ENCODE measurements at regions not wholly inside any gene's neighbourhood (a gene's known extent, or its start where the extent isn't known, plus 50 kb on each side); places are given as distances from the start of the nearest gene placed in this dataset.
"Not testable (repeated sequence)": the region's sequence is repeated elsewhere in the genome, so short reads cannot be mapped to it uniquely, and the experiment has no call there.

- no peak overlapping the region for H3K27ac Mint-ChIP-seq
- peaks cover 32% of the 10 kb centered on the region for H3K4me1 Mint-ChIP-seq
- H3K27me3 Mint-ChIP-seq (ENCODE audit: low read depth, poor library complexity) = peaks cover 20% of the 10 kb centered on the region
- TF ChIP-seq CTCF (IDR thresholded peaks at IDR 0.05) = no peak
- peak overlapping the region; percentile 36 for H3K4me3 Mint-ChIP-seq
- no peak for DNase-seq
- H3K9me3 Mint-ChIP-seq = peaks cover 4% of the 10 kb centered on the region
- no peaks in the 10 kb centered on the region for H3K36me3 Mint-ChIP-seq (ENCODE audit: low read depth)
Observed at GRCh38 chr7:73918926-73919693, 58.2 kb downstream of the TMEM270 start.

- DNase-seq = no peak
- H3K27me3 Mint-ChIP-seq (ENCODE audit: low read depth, poor library complexity) = peaks cover 20% of the 10 kb centered on the region
- H3K27ac Mint-ChIP-seq = no peak overlapping the region
- peaks cover 32% of the 10 kb centered on the region for H3K4me1 Mint-ChIP-seq
- no peaks in the 10 kb centered on the region for H3K36me3 Mint-ChIP-seq (ENCODE audit: low read depth)
- H3K4me3 Mint-ChIP-seq = no peak overlapping the region
- TF ChIP-seq CTCF (IDR thresholded peaks at IDR 0.05) = no peak
- H3K9me3 Mint-ChIP-seq = peaks cover under 1% of the 10 kb centered on the region
Observed at GRCh38 chr7:73919694-73920375, 58.9 kb downstream of the TMEM270 start.

GRCh38 chr7:73920406-73921134, 59.6 kb downstream of the TMEM270 start:
- TF ChIP-seq CTCF (IDR thresholded peaks at IDR 0.05) = no peak
- Mint-ChIP-seq H3K9me3 (no peaks in the 10 kb centered on the region), H3K27me3 (ENCODE audit: low read depth, poor library complexity) (peaks cover 19% of the 10 kb centered on the region), H3K27ac (peak overlapping the region; percentile 36), H3K36me3 (ENCODE audit: low read depth) (no peaks in the 10 kb centered on the region), H3K4me1 (peaks cover 32% of the 10 kb centered on the region), H3K4me3 (no peak overlapping the region)
- no peak for DNase-seq

DNA sequence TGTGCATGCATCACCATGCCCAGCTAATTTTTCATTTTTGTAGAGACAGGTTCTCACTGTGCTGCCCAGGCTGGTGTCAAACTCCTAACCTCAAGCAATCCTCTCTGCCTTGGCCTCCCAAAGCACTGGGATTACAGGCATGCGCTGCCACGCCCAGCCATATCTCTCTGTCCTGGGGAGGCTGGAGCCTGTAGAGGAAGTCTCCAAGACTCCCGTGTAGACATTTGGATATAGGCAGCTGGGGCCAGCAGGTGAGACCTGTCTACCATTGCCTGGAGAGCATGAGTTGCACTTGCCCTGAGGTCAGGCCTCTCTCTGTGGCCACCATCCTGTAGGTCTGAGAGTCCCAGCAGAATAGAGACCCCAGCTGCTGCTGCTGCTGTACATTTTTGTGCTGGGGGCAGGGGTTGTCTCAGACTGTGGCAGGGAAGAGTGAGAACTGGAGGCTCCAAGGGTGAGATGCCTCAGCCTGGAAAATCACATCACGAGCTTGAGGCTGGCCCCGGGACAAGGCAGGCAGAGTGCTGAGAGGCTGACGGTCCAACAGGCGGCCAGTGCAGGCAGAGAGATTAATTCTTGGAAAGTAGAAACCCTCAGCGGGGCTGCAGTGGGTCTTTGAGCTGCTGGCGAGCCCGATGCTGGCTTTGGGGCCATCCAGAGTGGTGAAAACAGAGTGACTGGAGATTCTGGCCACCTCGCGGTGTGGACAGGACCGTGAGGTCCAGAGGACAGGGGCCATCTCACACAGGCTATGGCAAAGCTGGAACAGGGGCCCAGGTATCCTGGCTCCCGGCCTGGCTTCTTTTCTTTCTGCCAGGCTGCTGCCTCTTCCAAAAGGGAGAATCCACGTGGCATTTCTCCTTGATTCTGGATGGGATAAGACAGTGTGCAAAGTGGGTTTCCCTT, 60.9 kb downstream of the TMEM270 start:
- peaks cover 26% of the 10 kb centered on the region for H3K4me1 Mint-ChIP-seq
- peaks cover 24% of the 10 kb centered on the region for H3K27me3 Mint-ChIP-seq (ENCODE audit: low read depth, poor library complexity)
- peaks cover 11% of the 10 kb centered on the region for H3K9me3 Mint-ChIP-seq
- H3K4me3 Mint-ChIP-seq = no peak overlapping the region
- H3K36me3 Mint-ChIP-seq (ENCODE audit: low read depth) = no peaks in the 10 kb centered on the region
- no peak for TF ChIP-seq CTCF (IDR thresholded peaks at IDR 0.05)
- no peak overlapping the region for H3K27ac Mint-ChIP-seq
- no peak for DNase-seq

DNA sequence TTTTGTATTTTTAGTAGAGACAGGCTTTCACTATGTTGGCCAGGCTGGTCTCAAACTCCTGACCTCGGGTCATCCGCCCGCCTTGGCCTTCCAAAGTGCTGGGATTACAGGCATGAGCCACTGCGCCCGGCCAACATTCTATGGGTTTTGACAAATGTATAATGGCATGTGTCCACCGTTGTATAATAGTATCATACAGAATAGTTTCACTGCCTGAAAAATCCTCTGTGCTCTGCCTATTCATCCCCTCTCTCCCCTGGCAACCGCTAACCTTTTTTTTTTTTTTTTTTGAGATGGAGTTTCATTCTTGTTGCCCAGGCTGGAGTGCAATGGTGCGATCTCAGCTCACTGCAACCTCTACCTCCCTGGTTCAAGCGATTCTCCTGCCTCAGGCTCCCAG, 67.7 kb downstream of the TMEM270 start:
- not testable (repeated sequence) for H3K4me3 Mint-ChIP-seq; H3K4me1 Mint-ChIP-seq; H3K36me3 Mint-ChIP-seq (ENCODE audit: low read depth); H3K27ac Mint-ChIP-seq; DNase-seq
- H3K9me3 Mint-ChIP-seq = peaks cover 17% of the 10 kb centered on the region
- peaks cover 21% of the 10 kb centered on the region for H3K27me3 Mint-ChIP-seq (ENCODE audit: low read depth, poor library complexity)
